IPS DF 4.7 (cell line): ENCODE measurements at regions not wholly inside any gene's neighbourhood (a gene's known extent, or its start where the extent isn't known, plus 50 kb on each side); places are given as distances from the start of the nearest gene placed in this dataset.
"Not testable (repeated sequence)": the region's sequence is repeated elsewhere in the genome, so short reads cannot be mapped to it uniquely, and the experiment has no call there.

Experiments used
- DNase-seq: peaks from one replicate; pipeline ENCODE4 v3.0.0-alpha.2; 2013; ENCODE audit warnings: low spot score; ENCODE audit errors: extremely low read depth

DNA sequence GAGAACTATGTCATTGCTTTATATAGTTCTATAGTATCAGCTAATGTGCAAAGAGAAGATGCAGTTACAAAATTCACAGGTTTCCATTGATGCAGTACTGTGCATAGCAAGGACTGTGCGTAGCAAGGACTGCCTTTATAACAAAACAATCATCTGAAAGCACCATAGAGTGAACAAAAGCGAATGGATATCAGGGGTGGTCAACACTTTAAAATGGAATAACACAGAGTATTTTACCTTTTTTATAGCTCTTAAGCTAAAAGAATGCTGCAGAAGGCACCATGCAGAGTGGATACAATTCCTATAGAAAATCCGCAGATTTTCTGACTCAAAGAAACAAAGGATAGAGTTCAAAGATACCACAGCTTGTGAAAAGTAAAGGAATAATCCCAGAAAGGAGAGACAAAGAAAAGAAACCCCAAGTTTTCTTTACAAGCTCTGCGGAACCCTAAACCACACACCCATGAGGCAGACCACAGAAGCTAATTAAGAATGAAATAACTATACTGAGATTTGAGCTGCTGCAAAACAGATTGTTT lies 229.9 kb upstream of the DTNA start:
- no peak for DNase-seq

DNA sequence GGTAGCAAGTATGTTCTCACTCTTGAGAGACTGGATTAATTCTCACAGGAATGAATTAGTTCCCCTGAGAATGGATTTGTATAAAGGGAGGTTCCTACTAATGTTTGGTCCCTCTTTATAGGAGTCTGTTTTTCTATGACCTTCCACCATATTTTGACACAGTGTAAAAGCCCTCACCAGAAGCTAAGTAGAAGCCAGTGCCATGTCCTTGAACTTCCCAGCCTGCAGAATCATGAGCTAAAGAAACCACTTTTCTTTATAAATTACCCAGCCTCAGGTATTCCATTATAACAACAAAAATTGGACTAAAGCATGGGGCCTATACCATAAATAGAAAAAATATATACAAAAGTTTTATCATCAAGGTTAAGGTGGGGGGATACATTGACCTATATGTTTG lies 227.9 kb upstream of the DTNA start:
- DNase-seq, result no peak

DNA sequence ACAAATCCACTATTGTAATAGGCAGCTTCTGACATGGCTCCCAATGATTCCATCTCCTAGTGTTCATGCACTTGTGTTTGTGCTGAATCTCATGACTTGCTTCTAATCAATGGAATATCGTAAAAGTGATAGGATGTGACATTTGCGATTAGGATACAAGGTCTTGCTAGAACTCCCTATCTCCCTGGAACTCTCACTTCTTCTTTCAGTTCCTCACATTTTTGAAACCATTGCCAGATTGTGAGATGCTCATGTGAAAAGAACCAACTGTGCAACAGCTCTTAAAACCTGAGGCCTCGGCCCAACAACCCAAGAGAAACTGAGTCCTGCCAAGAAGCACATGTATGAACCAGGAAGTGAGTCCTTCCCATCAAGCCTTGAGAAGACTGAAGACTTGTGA lies 226.9 kb upstream of the DTNA start:
- DNase-seq, result no peak

DNA sequence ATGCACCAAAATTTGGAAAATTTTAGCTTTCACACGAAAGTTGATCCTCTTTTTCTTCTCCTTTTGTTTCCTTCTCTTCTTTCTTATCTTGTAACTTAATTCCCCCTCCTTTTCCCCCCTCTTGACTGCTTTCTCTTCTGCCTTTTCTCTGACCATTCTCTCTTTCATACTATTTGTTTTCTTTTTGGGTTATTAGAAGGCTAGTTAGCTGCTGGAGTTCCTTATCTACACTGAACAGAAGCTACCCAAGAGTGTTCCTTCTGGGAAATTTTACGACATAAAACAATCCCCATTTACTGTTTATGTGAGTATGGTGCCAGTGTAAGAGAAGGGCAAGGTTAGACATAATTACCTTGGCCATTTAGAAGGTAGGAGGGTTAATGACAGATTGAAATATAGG lies 218.4 kb upstream of the DTNA start:
- DNase-seq, result no peak

DNA sequence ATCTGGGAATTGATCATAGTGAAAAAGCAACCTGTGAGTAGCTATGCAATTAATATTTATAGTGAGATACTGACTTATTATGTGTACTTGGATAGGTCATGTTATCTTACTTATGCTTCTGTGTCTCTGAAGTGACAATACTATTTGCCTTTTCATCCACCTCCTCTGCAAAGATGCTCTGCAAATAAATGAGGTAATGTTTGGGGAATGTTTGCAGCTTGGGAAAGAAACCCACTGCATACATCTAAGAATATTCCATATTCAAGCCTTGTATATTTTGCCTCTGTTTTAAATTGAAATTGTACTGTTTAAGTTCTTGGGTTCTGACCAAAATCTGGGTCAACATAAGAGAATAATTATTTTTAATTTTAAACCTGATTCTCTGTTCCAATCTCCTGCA lies 217.4 kb upstream of the DTNA start:
- DNase-seq, result no peak

DNA sequence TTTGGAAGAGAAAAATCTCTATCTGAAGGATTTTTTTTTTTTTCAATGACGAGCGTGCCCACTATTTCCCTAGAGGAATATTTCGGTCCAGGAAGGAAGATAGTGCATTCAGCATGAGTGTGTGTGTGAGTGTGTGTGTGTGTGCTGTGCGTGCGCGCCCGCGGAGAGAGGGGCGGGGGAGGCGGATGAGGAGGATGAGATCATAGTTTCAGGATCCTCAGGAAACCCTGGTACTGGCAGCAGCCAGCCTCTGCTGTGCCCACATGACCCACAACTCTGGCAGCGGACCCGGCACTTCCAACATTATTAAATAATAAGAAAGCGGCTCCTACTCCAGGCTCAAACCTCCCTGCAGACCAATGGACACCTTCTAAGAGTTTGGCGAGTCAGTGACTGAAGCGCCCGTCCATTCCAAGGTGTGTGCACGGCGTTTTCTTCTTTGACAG lies 217.0 kb upstream of the DTNA start:
- DNase-seq, result no peak

DNA sequence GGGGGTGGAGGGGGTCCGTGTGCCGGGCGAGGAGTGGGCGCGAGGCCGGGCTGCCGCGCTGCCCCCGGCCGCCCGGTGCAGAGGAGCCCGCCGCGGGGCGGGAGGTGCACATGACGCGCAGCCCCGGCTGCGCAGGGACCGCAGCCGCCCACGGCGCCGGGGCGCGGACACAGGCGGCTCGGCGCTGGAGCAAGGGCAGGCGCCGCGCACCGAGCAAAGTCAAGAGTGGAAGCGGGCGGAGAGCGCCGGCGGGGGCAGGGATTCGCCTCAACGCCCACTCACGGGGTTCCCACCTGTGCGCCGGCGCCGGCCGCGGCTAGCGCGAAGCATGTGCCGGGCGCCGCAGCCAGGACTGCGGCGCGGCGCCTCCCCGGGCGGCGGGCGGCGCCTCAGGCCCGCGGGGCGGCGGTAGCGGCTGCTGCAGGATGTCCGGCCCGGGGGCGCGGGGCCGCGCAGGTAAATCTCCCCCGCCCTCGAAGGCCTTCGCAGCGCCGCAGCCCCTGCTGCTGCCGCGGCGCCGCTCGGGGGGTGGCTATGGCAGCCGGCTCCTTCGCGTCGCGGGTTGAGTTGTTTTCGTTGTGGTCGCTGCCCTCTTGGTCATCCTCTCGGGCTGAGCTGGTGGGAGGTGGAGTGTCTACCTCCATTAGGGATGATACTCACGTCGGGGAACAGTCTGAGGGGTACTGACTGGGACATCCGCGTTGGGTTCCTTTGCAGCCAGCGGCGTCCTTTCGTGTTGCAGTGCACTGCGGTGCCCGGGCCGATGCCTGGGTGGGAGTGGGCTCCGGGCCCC lies 216.3 kb upstream of the DTNA start:
- DNase-seq, result no peak

DNA sequence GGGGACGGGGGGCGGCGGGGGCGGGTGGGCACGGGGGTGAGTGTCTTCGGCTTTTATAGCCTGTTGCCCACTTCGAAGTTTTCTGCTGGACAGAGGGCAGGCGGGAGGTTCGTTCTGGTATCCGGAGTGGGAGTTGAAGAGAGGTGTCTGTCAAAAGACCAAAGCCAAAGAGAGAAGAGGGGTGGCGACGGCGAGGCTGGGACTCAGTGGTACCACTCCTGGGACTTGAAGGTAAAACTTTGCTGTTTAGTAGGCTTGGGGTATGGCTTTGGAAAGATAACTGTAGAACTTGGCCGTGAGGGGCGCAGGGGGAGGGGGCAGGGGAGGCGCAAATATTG lies 215.8 kb upstream of the DTNA start:
- DNase-seq, result no peak

DNA sequence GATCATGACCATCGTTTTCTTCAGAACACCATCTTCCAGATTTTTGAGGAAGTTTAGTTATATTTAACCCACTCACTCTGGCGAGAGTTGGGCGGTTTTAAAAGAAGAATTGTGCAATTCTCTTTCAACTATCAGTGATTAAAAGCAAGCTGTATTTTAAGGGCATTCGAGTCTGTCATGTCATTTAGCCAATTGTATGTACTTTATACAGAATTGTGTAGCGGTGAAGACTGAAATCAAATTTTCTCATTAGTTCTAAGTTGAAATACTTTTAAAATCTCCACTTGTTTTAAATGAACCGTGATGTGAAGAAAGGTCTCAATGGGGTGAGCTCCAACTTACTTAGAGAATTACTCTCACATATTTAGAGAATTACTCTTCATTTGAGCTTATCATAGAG lies 214.6 kb upstream of the DTNA start:
- no peak for DNase-seq

DNA sequence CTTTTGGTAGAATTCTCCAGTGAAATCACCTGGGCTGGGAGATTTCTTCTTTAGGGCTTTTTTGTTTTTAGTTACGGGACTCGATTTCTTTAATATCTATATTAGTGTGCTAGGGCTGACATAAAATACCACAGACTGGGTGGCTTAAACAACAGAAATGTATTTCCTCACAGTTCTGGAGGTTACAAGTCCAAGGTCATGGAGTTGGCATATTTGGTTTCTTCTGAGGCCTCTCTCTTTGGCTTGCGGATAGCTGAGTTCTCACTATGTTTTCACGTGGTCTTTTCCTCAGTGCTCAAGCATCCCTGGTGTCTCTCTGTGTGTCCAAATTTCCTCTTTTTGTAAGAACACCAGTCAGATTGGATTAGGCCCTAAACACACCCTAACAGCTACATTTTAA lies 208.5 kb upstream of the DTNA start:
- DNase-seq, result no peak

DNA sequence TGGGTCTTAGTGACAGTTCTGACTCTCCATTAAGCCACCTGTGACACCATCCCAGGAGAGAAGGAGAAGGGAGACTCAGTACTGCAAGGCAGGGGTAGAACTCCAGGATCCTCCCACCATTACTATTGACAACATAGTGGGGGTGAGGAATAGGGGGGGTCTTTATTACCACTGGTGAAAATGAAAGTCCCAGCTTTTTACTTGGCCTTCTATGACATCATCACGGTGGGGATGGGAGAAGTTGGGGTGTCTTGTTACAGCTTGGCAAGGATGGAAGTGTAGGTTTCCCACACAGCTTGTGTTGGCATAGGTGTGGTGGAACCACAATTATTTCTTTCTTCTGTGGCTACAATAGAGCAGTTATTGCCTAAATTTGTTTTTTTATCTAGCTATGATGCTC lies 203.9 kb upstream of the DTNA start:
- no peak for DNase-seq

DNA sequence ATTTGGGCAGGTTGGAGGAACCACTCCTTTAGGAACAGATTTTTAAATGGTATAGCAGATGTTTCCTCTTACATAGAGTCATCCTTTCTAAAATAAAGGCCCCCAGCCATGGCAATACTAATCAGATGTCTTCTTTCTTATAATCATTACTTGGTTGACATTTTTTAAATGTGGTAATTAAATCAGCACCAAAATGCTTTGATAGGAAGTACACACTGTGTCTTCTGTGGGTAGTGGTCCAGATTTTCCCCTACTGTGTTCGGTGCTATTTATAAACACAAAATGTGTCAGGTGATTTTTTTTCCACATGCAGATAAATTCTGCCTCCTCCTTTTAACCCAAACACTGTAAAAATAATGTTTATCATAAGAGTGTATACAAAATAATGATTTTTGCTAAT lies 200.9 kb upstream of the DTNA start:
- no peak for DNase-seq

DNA sequence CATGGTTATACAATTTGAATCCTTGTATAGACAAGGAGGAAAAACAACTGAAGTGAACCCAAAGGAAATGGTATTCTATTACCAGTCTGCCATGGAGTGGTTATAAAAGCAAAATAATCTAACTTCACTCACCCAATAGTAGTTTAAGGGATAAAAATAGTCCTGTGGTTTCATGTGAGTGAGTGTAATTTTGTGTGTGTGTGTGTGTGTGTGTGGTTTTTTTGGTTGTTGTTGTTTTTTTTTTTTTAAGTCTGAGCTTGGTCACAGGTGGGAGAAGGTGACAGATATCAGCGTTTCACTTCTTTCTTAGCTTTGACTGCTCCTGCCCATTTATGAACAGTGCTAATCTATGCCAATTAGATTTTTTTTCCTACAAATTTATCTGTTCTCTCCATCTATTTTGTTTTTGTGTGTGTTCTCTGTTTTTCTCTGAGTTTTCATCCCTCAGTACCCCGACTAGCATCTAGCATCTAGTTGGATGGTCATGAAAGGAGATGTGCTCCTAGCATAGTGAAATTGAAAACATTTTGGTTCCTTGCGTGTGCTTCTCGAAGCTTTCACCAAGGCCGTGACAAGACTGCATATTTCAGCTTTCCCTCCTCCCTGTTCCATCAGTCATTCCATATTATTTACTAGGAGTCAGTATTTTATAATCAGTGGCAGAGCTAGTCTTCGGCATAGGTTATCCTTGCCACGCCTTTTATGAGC lies 200.1 kb upstream of the DTNA start:
- no peak for DNase-seq

DNA sequence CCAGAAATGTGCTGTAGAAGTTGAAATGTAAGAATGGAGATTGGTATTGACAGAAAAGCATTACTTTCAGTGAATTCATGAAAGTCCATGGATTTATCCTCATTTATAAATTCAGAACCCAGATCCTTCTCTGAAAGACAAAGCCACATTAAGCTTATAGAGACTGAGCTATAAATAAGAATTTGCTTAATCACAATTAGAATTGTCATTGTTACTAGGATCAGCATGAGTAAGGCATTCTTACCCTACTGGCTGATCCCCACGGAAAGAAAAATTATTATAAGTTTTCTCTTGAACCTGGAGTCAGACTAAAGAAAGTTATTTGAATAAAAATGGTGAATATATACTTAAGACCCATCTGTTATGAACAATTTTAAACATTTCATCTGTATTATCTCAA lies 199.2 kb upstream of the DTNA start:
- DNase-seq, result no peak

DNA sequence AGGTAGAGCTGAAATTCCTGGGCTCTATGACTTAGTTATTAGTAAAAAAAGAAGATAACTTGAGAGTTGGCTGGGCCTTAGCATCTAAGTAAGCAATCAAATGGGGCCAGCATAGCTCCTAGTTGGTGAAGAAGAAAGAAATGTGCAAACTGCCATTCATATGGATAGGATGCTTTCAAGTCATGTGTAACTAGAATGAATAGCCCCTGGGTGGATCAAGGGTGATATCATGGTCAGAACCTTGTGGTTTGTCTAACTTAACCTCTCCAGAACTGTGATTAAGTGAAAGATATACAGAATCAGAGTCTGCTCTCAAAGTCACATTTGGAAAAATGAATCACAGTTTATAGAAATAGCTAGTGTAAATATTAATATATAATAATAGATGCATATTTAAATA lies 198.7 kb upstream of the DTNA start:
- no peak for DNase-seq

DNA sequence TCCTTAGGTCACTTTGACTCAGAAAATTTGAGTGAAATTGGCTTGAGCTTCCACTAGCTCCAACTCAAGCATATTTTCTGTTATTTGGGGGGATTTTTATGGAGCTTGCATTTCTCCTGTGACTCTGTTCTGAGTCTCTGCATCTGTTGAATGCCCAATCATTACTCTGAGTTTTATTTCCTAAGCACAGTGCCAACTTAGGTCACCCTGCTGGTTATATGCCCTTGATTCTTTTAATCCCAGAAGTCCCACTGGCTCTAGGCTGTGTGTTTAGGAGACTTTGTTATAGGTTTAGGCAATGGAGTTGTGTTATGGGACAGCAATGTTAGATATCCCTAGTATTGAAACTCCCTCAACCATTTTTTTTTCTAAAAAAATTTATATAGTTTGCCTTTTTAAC lies 198.2 kb upstream of the DTNA start:
- DNase-seq, result no peak

DNA sequence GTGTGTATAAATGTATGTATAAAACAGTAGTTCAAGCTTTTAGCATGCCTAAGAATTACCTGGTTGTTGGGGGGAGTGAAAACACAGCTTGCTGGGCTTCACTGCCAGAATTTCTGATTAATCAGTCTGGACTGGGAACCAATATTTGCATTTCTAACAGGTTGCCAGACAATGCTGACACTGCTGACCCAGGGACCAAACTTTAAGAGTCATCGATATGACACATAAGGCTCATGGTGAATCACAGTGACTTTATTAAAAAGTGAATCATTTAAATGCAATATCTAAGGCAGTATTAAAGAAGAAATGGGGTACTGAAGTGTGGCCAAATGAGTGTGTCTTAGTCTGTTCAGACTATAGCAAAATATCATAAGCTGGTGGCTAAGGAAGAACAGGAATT lies 195.9 kb upstream of the DTNA start:
- no peak for DNase-seq

DNA sequence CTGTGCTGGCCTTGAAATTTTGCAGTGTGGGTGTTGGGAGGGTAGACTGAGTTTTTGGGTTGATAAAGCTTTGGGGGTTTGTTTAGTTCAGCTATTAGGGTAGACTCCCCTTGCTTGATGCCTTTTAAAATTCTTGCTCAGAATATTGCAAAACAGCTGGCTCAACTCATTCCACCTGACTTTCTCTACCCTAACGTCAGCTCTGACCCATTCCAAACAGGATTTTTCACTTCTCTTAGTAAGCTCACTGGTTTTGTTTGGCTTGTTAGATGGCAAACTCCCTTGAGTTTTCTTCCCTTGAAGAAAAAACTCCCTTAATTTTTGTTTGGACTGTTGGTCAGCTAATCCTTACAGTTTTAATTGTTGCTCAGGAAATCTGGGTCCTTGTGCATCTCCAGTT lies 195.1 kb upstream of the DTNA start:
- no peak for DNase-seq

DNA sequence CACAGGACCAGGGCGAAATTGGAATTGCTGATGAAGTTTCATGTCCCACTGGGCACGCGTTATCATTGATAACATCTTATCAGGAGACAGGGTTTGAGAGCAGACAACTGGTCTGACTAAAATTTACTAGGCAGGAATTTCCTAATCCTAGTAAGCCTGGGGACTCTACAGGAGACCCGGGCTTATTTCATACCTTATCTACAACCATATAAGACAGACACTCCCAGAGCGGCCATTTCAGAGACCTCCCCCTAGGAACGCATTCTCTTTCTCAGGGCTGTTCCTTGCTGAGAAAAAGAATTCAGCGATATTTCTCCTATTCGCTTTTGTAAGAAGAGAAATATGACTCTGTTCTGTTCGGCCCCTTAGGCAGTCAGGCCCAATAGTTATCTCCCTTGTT lies 193.7 kb upstream of the DTNA start:
- not testable (repeated sequence) for DNase-seq

DNA sequence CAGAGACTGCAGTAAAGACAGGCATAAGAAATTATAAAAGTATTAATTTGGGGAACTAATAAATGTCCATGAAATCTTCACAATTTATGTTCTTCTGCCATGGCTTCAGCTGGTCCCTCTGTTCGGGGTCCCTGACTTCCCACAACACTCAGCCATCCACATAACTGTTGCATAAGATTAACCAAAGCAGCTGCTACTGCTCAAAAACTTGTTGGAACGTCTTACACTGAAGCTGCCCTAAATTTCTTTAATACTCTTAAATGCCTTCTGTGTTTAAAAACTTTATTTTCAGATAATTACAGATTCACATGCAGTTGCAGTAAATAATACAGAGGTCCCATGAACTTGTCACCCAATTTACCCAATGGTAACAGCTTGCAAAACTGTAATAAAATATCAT lies 193.1 kb upstream of the DTNA start:
- DNase-seq, result not testable (repeated sequence)

DNA sequence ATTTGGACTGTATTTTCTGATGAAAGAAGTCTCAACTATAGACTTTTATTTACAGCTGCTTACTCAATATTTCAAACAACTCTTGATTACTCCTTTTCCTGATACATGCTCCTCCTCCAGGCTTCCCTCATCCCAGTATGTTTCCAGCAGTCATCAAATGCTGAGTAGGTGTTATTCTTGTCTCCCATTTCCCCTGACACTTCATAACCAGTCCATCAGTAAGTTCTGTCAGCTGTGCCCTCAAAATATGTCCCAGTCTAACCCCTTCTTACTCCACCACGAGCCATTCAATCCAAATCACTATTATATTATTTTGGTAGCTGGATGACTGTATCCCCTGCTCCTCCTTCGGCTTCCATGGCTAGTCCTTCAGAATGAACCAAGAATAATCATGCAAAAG lies 189.1 kb upstream of the DTNA start:
- no peak for DNase-seq

DNA sequence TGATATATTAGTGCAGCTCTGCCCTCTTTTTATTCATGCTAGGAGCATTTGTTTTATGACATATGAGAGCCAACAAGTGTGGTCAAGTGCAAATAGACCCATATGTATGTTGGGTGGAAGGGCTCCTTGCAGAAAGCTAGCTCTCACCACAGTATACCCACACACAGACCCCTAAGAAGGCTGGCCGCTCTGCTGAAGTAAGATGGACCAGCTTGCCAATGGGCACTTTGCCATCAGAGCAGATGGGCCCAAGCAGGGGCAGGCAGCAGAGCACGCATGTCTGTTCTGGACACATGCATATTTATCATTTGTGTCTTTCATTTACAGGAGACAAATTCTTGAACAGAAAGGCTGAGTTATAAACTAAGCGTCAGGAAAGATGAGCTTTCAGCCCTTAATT lies 187.5 kb upstream of the DTNA start:
- no peak for DNase-seq

DNA sequence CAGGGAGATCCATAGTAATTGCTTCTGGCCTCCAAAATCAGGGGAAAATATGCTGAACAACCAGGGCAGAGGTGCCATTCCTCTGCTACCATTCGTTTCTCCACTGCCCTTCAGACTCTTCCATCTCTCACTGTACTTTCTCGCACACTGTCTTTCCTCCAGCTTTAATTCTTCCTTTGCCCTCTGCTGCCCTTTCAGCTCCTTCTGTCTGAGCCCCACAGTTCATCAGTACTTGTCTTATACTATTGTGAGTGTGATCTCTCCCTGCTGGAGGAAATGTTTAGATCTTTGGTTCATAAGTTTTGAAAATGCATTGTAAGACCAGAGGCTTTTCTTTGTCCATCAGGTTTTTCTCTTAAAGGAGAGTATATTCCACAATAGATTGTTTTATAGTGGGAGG lies 184.9 kb upstream of the DTNA start:
- DNase-seq, result no peak
